Activated CD4-positive, alpha-beta T cell treated with anti-CD3 and anti-CD28 coated beads for 48 hours (primary cell): ENCODE measurements at regions not wholly inside any gene's neighbourhood (a gene's known extent, or its start where the extent isn't known, plus 50 kb on each side); places are given as distances from the start of the nearest gene placed in this dataset.

Experiments
- DNase-seq: peaks from one replicate; pipeline ENCODE4 v3.0.0-alpha.2; 2020

- no peak for DNase-seq
These were observed 224.1 kb upstream of the RIOK2 start for GRCh38 chr5:97406946-97407676.

- DNase-seq, result no peak
These were observed 225.3 kb upstream of the RIOK2 start for GRCh38 chr5:97408331-97408730.

GRCh38 chr5:97412959-97413358, 229.9 kb upstream of the RIOK2 start:
- DNase-seq, result no peak

GRCh38 chr5:97417986-97418385, 234.9 kb upstream of the RIOK2 start:
- no peak for DNase-seq

GRCh38 chr5:97418462-97418861, 235.4 kb upstream of the RIOK2 start:
- no peak for DNase-seq

GRCh38 chr5:97420646-97421045, 237.6 kb upstream of the RIOK2 start:
- DNase-seq, result no peak

GRCh38 chr5:97422678-97423077, 239.6 kb upstream of the RIOK2 start:
- no peak for DNase-seq

GRCh38 chr5:97425511-97425910, 242.5 kb upstream of the RIOK2 start:
- DNase-seq, result peak; percentile 12

GRCh38 chr5:97427235-97427634, 244.2 kb upstream of the RIOK2 start:
- no peak for DNase-seq

GRCh38 chr5:97434021-97434420, 251.0 kb upstream of the RIOK2 start:
- DNase-seq, result no peak

GRCh38 chr5:97436405-97436804, 253.4 kb upstream of the RIOK2 start:
- DNase-seq, result no peak

GRCh38 chr5:97443740-97444139, 260.7 kb upstream of the RIOK2 start:
- DNase-seq, result no peak

- DNase-seq, result no peak
These were observed 266.1 kb upstream of the RIOK2 start for GRCh38 chr5:97449172-97449571.

GRCh38 chr5:97452646-97453045, 269.6 kb upstream of the RIOK2 start:
- DNase-seq, result no peak

GRCh38 chr5:97453263-97453662, 270.2 kb upstream of the RIOK2 start:
- no peak for DNase-seq

- DNase-seq, result no peak
These were observed 271.0 kb upstream of the RIOK2 start for GRCh38 chr5:97454015-97454414.

- no peak for DNase-seq
These were observed 272.9 kb upstream of the RIOK2 start for GRCh38 chr5:97455996-97456395.

- no peak for DNase-seq
These were observed 275.8 kb upstream of the RIOK2 start for GRCh38 chr5:97458851-97459250.

GRCh38 chr5:97471951-97472350, 288.9 kb upstream of the RIOK2 start:
- DNase-seq, result no peak

GRCh38 chr5:97475847-97476246, 292.8 kb upstream of the RIOK2 start:
- DNase-seq, result no peak

- DNase-seq, result no peak
These were observed 293.9 kb upstream of the RIOK2 start for GRCh38 chr5:97476852-97477534.

- DNase-seq, result no peak
These were observed 295.4 kb upstream of the RIOK2 start for GRCh38 chr5:97478483-97478882.

- no peak for DNase-seq
These were observed 297.3 kb upstream of the RIOK2 start for GRCh38 chr5:97480313-97480712.

GRCh38 chr5:97488126-97488668, 305.1 kb upstream of the RIOK2 start:
- DNase-seq, result no peak
